ENCODE measurements at regions not wholly inside any gene's neighbourhood (a gene's known extent, or its start where the extent isn't known, plus 50 kb on each side); places are given as distances from the start of the nearest gene placed in this dataset.

- Mint-ChIP-seq H3K27ac (ENCODE audit: unreplicated experiment) (no peak overlapping the region), H3K36me3 (ENCODE audit: unreplicated experiment) (no peaks in the 10 kb centered on the region), H3K4me3 (ENCODE audit: unreplicated experiment) (no peak overlapping the region), H3K27me3 (ENCODE audit: unreplicated experiment) (peaks cover 2% of the 10 kb centered on the region), H3K9me3 (ENCODE audit: unreplicated experiment) (no peaks in the 10 kb centered on the region), H3K4me1 (ENCODE audit: low read depth, unreplicated experiment) (no peaks in the 10 kb centered on the region)
- TF ChIP-seq CTCF (IDR thresholded peaks at IDR 0.05; ENCODE audit: partially characterized antibody, unreplicated experiment) = no peak
- DNase-seq = no peak
Measured at GRCh38 chr1:175894581-175894980, 151.2 kb upstream of the TNR start.

GRCh38 chr1:175893192-175893591 is 149.8 kb upstream of the TNR start:
- H3K4me3 Mint-ChIP-seq (ENCODE audit: unreplicated experiment) = no peak overlapping the region
- no peak for DNase-seq
- H3K27me3 Mint-ChIP-seq (ENCODE audit: unreplicated experiment) = peaks cover 6% of the 10 kb centered on the region
- H3K27ac Mint-ChIP-seq (ENCODE audit: unreplicated experiment) = no peak overlapping the region
- no peaks in the 10 kb centered on the region for H3K36me3 Mint-ChIP-seq (ENCODE audit: unreplicated experiment)
- no peak for TF ChIP-seq CTCF (IDR thresholded peaks at IDR 0.05; ENCODE audit: partially characterized antibody, unreplicated experiment)
- H3K4me1 Mint-ChIP-seq (ENCODE audit: low read depth, unreplicated experiment) = no peaks in the 10 kb centered on the region
- H3K9me3 Mint-ChIP-seq (ENCODE audit: unreplicated experiment) = peaks cover 1% of the 10 kb centered on the region

- Mint-ChIP-seq H3K36me3 (ENCODE audit: unreplicated experiment) (no peaks in the 10 kb centered on the region), H3K27ac (ENCODE audit: unreplicated experiment) (no peak overlapping the region), H3K4me1 (ENCODE audit: low read depth, unreplicated experiment) (no peaks in the 10 kb centered on the region), H3K27me3 (ENCODE audit: unreplicated experiment) (peaks cover 4% of the 10 kb centered on the region), H3K4me3 (ENCODE audit: unreplicated experiment) (no peak overlapping the region), H3K9me3 (ENCODE audit: unreplicated experiment) (peaks cover 1% of the 10 kb centered on the region)
- no peak for TF ChIP-seq CTCF (IDR thresholded peaks at IDR 0.05; ENCODE audit: partially characterized antibody, unreplicated experiment)
- DNase-seq = no peak
Measured at GRCh38 chr1:175892686-175893085, 149.3 kb upstream of the TNR start.

- Mint-ChIP-seq H3K9me3 (ENCODE audit: unreplicated experiment) (peaks cover 1% of the 10 kb centered on the region), H3K4me1 (ENCODE audit: low read depth, unreplicated experiment) (no peaks in the 10 kb centered on the region), H3K4me3 (ENCODE audit: unreplicated experiment) (no peak overlapping the region), H3K36me3 (ENCODE audit: unreplicated experiment) (no peaks in the 10 kb centered on the region), H3K27me3 (ENCODE audit: unreplicated experiment) (peaks cover 4% of the 10 kb centered on the region), H3K27ac (ENCODE audit: unreplicated experiment) (no peak overlapping the region)
- TF ChIP-seq CTCF (IDR thresholded peaks at IDR 0.05; ENCODE audit: partially characterized antibody, unreplicated experiment) = no peak
- DNase-seq = no peak
Measured at GRCh38 chr1:175891783-175892309, 148.5 kb upstream of the TNR start.

GRCh38 chr1:175890958-175891357 is 147.6 kb upstream of the TNR start:
- Mint-ChIP-seq H3K4me1 (ENCODE audit: low read depth, unreplicated experiment) (no peaks in the 10 kb centered on the region), H3K4me3 (ENCODE audit: unreplicated experiment) (no peak overlapping the region), H3K9me3 (ENCODE audit: unreplicated experiment) (peaks cover 1% of the 10 kb centered on the region), H3K27ac (ENCODE audit: unreplicated experiment) (no peak overlapping the region), H3K27me3 (ENCODE audit: unreplicated experiment) (peaks cover 4% of the 10 kb centered on the region), H3K36me3 (ENCODE audit: unreplicated experiment) (no peaks in the 10 kb centered on the region)
- no peak for TF ChIP-seq CTCF (IDR thresholded peaks at IDR 0.05; ENCODE audit: partially characterized antibody, unreplicated experiment)
- no peak for DNase-seq
